IMR-90 (cell line): ENCODE measurements at regions not wholly inside any gene's neighbourhood (a gene's known extent, or its start where the extent isn't known, plus 50 kb on each side); places are given as distances from the start of the nearest gene placed in this dataset.

Experiments used
- CHD1 ChIP-seq: IDR thresholded peaks from 2 replicates; pipeline ENCODE4 v1.6.1; 2012; ENCODE audit warnings: low read depth, low read length, improper control_type of control experiment
- RAD21 ChIP-seq: IDR thresholded peaks from 2 replicates; pipeline ENCODE4 v1.6.1; 2012; ENCODE audit warnings: low read length, improper control_type of control experiment
- TF ChIP-seq, protein P1 (sequence below): conservative IDR thresholded peaks from 2 replicates; pipeline ENCODE4 v1.5.1; 2012; ENCODE audit warnings: mild to moderate bottlenecking, low read depth, low read length, improper control_type of control experiment

DNA sequence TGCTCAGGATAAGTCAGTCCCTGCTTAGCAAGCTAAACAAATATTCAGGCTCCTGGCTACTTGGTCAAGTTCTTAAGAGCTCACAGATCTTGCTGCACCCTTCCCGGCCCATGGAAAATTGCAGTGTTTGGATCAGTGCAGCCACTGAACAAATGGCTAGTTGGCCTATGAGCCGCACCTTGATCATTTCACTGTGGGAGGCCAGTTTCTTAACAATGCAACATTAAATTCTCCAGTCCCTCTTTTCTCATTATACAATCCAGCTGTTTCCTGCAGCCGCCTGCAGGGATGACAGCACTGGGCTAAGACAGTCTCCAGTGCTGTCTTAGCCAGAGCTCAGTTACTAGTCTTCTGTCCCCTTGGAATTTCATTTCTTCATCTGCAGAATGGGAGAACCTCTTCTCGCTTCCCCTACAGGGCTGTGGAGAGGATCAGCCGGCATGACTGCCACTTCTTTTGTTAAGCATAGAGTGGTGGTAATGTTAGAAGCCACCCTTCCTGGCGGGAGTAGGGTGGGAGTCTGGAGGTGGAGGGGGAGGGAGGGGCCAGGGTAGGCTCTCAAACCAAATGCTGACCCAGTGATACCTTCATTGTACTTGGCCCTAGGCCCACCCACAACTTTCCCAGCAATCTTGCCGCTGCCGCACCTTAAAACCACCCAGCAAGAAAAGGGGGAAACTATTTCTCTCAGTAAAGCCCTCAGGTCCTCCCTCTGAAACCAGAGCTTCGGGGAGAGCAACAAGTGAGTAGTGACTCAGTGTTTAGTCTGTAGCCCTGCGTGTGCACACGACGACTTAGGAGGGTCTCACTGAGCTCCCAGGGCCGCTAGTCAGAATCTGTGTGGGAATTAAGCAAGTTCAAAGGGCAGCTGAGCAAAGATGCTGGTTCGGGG, 145.7 kb downstream of the NUAK1 start (continued):
- TF ChIP-seq, protein P1, sequence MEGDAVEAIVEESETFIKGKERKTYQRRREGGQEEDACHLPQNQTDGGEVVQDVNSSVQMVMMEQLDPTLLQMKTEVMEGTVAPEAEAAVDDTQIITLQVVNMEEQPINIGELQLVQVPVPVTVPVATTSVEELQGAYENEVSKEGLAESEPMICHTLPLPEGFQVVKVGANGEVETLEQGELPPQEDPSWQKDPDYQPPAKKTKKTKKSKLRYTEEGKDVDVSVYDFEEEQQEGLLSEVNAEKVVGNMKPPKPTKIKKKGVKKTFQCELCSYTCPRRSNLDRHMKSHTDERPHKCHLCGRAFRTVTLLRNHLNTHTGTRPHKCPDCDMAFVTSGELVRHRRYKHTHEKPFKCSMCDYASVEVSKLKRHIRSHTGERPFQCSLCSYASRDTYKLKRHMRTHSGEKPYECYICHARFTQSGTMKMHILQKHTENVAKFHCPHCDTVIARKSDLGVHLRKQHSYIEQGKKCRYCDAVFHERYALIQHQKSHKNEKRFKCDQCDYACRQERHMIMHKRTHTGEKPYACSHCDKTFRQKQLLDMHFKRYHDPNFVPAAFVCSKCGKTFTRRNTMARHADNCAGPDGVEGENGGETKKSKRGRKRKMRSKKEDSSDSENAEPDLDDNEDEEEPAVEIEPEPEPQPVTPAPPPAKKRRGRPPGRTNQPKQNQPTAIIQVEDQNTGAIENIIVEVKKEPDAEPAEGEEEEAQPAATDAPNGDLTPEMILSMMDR, result no peak
- TF ChIP-seq CHD1 (no peak), RAD21 (peak; percentile 32; the same call in 1 of the 2 replicates)
